ENCODE measurements at regions not wholly inside any gene's neighbourhood (a gene's known extent, or its start where the extent isn't known, plus 50 kb on each side); places are given as distances from the start of the nearest gene placed in this dataset.

- ATAC-seq = no peak
- Mint-ChIP-seq H3K27me3 (ENCODE audit: low read depth) (peaks cover 2% of the 10 kb centered on the region; the same call in 1 of the 2 replicates), H3K4me1 (peaks cover 16% of the 10 kb centered on the region; the same call in 1 of the 2 replicates)
Measured at GRCh38 chr10:2188371-2188770, 451.0 kb upstream of the ADARB2 start.

DNA sequence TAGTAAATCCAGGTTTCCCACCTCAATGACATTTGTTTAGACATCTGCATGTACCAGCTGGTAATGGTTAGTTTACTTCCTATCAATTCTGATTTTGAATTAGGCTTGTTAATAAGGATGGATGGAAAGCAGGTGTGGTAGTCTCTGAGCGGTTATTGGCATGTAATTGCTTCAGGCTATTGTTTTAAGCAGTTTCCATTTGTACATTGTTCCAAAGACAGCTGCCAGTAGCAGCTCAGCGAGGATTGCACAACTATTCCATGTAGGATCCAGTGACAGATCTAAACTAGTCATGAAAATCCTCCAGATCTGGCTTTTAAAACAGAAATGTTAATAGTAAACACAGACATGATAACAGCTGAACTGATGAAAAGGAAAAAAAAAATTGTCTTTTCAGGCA, 436.0 kb upstream of the ADARB2 start:
- Mint-ChIP-seq H3K4me1 (peaks cover 2% of the 10 kb centered on the region; the same call in 1 of the 2 replicates), H3K9me3 (no peaks in the 10 kb centered on the region)
- POLR2A ChIA-PET = no interaction called here
- no peak for TF ChIP-seq GABPB1 (CRISPR knock-in tag; IDR thresholded peaks at IDR 0.05)
- TF ChIP-seq, protein P1, sequence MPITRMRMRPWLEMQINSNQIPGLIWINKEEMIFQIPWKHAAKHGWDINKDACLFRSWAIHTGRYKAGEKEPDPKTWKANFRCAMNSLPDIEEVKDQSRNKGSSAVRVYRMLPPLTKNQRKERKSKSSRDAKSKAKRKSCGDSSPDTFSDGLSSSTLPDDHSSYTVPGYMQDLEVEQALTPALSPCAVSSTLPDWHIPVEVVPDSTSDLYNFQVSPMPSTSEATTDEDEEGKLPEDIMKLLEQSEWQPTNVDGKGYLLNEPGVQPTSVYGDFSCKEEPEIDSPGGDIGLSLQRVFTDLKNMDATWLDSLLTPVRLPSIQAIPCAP (CRISPR knock-in tag; IDR thresholded peaks at IDR 0.05) = no peak
- TF ChIP-seq, protein P2, sequence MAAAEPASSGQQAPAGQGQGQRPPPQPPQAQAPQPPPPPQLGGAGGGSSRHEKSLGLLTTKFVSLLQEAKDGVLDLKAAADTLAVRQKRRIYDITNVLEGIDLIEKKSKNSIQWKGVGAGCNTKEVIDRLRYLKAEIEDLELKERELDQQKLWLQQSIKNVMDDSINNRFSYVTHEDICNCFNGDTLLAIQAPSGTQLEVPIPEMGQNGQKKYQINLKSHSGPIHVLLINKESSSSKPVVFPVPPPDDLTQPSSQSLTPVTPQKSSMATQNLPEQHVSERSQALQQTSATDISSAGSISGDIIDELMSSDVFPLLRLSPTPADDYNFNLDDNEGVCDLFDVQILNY (CRISPR knock-in tag; IDR thresholded peaks at IDR 0.05) = no peak
- no peak for TF ChIP-seq ZNF423 (CRISPR knock-in tag; IDR thresholded peaks at IDR 0.05)
- no peak for TF ChIP-seq SOX15 (CRISPR knock-in tag; IDR thresholded peaks at IDR 0.05)
- TF ChIP-seq, protein P3, sequence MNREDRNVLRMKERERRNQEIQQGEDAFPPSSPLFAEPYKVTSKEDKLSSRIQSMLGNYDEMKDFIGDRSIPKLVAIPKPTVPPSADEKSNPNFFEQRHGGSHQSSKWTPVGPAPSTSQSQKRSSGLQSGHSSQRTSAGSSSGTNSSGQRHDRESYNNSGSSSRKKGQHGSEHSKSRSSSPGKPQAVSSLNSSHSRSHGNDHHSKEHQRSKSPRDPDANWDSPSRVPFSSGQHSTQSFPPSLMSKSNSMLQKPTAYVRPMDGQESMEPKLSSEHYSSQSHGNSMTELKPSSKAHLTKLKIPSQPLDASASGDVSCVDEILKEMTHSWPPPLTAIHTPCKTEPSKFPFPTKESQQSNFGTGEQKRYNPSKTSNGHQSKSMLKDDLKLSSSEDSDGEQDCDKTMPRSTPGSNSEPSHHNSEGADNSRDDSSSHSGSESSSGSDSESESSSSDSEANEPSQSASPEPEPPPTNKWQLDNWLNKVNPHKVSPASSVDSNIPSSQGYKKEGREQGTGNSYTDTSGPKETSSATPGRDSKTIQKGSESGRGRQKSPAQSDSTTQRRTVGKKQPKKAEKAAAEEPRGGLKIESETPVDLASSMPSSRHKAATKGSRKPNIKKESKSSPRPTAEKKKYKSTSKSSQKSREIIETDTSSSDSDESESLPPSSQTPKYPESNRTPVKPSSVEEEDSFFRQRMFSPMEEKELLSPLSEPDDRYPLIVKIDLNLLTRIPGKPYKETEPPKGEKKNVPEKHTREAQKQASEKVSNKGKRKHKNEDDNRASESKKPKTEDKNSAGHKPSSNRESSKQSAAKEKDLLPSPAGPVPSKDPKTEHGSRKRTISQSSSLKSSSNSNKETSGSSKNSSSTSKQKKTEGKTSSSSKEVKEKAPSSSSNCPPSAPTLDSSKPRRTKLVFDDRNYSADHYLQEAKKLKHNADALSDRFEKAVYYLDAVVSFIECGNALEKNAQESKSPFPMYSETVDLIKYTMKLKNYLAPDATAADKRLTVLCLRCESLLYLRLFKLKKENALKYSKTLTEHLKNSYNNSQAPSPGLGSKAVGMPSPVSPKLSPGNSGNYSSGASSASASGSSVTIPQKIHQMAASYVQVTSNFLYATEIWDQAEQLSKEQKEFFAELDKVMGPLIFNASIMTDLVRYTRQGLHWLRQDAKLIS (CRISPR knock-in tag; IDR thresholded peaks at IDR 0.05; ENCODE audit: borderline replicate concordance) = no peak
- TF ChIP-seq OVOL2 (CRISPR knock-in tag; IDR thresholded peaks at IDR 0.05; ENCODE audit: borderline replicate concordance) = no peak
- TF ChIP-seq, protein P4, sequence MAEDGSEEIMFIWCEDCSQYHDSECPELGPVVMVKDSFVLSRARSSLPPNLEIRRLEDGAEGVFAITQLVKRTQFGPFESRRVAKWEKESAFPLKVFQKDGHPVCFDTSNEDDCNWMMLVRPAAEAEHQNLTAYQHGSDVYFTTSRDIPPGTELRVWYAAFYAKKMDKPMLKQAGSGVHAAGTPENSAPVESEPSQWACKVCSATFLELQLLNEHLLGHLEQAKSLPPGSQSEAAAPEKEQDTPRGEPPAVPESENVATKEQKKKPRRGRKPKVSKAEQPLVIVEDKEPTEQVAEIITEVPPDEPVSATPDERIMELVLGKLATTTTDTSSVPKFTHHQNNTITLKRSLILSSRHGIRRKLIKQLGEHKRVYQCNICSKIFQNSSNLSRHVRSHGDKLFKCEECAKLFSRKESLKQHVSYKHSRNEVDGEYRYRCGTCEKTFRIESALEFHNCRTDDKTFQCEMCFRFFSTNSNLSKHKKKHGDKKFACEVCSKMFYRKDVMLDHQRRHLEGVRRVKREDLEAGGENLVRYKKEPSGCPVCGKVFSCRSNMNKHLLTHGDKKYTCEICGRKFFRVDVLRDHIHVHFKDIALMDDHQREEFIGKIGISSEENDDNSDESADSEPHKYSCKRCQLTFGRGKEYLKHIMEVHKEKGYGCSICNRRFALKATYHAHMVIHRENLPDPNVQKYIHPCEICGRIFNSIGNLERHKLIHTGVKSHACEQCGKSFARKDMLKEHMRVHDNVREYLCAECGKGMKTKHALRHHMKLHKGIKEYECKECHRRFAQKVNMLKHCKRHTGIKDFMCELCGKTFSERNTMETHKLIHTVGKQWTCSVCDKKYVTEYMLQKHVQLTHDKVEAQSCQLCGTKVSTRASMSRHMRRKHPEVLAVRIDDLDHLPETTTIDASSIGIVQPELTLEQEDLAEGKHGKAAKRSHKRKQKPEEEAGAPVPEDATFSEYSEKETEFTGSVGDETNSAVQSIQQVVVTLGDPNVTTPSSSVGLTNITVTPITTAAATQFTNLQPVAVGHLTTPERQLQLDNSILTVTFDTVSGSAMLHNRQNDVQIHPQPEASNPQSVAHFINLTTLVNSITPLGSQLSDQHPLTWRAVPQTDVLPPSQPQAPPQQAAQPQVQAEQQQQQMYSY (CRISPR knock-in tag; IDR thresholded peaks at IDR 0.05) = no peak

More at GRCh38 chr10:2188371-2188770, 451.0 kb upstream of the ADARB2 start:
- TF ChIP-seq, protein P5, sequence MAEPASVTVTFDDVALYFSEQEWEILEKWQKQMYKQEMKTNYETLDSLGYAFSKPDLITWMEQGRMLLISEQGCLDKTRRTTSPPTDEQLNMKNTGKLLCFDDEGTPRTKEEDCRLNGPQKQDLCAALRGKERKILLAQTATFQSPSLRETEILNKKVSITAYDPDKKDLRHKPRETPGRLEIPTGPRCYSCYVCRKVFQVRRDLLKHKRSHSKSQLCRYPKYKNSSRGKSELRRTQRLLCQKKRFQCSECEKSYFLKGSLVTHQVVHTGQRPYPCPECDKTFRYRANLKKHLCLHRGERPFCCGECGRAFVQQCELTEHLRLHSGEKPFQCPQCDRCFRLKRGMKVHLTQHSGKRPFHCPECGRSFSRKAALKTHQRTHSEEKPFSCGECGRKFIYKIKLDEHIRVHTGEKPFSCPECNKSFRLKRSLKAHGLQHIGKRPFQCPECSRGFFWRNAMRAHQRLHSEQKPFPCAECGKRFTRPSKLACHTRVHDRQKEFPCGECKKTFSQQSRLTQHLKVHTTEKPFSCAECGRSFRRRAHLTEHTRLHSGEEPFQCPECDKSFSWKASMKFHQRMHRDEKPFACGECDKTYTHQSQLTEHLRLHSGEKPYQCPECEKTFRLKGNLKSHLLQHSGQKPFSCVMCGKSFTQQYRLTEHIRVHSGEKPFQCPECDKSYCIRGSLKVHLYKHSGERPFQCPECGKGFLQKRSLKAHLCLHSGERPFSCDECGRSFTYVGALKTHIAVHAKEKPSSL (CRISPR knock-in tag; conservative IDR thresholded peaks at IDR 0.05) = no peak
- no peak for TF ChIP-seq JAZF1 (CRISPR knock-in tag; IDR thresholded peaks at IDR 0.05)
- TF ChIP-seq HMGA2 (CRISPR knock-in tag; IDR thresholded peaks at IDR 0.05) = no peak
- TF ChIP-seq, protein P6, sequence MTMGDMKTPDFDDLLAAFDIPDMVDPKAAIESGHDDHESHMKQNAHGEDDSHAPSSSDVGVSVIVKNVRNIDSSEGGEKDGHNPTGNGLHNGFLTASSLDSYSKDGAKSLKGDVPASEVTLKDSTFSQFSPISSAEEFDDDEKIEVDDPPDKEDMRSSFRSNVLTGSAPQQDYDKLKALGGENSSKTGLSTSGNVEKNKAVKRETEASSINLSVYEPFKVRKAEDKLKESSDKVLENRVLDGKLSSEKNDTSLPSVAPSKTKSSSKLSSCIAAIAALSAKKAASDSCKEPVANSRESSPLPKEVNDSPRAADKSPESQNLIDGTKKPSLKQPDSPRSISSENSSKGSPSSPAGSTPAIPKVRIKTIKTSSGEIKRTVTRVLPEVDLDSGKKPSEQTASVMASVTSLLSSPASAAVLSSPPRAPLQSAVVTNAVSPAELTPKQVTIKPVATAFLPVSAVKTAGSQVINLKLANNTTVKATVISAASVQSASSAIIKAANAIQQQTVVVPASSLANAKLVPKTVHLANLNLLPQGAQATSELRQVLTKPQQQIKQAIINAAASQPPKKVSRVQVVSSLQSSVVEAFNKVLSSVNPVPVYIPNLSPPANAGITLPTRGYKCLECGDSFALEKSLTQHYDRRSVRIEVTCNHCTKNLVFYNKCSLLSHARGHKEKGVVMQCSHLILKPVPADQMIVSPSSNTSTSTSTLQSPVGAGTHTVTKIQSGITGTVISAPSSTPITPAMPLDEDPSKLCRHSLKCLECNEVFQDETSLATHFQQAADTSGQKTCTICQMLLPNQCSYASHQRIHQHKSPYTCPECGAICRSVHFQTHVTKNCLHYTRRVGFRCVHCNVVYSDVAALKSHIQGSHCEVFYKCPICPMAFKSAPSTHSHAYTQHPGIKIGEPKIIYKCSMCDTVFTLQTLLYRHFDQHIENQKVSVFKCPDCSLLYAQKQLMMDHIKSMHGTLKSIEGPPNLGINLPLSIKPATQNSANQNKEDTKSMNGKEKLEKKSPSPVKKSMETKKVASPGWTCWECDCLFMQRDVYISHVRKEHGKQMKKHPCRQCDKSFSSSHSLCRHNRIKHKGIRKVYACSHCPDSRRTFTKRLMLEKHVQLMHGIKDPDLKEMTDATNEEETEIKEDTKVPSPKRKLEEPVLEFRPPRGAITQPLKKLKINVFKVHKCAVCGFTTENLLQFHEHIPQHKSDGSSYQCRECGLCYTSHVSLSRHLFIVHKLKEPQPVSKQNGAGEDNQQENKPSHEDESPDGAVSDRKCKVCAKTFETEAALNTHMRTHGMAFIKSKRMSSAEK (CRISPR knock-in tag; IDR thresholded peaks at IDR 0.05; ENCODE audit: borderline replicate concordance) = no peak
- TF ChIP-seq CDX4 (CRISPR knock-in tag; IDR thresholded peaks at IDR 0.05; ENCODE audit: borderline replicate concordance) = no peak
- no peak for TF ChIP-seq SOX15 (CRISPR knock-in tag; IDR thresholded peaks at IDR 0.05)
- Mint-ChIP-seq H3K36me3 (peaks cover 16% of the 10 kb centered on the region), H3K4me3 (no peak overlapping the region), H3K27ac (no peak overlapping the region), H3K9me3 (peaks cover 37% of the 10 kb centered on the region)
- DNase-seq (ENCODE audit: low spot score) = no peak
- POLR2A ChIA-PET = no interaction called here
- CTCF ChIA-PET = no interaction called here

More for the DNA sequence above, 436.0 kb upstream of the ADARB2 start:
- no peaks in the 10 kb centered on the region; the same call in none of the 2 replicates for H3K27me3 Mint-ChIP-seq (ENCODE audit: low read depth)
- H3K4me3 Mint-ChIP-seq = no peak overlapping the region
- H3K27ac Mint-ChIP-seq = no peak overlapping the region
- CTCF ChIA-PET = no interaction called here
- H3K36me3 Mint-ChIP-seq = no peaks in the 10 kb centered on the region
- no peak for ATAC-seq
- DNase-seq (ENCODE audit: low spot score) = no peak
